Neural cell (in vitro differentiated cells): ENCODE measurements at regions not wholly inside any gene's neighbourhood (a gene's known extent, or its start where the extent isn't known, plus 50 kb on each side); places are given as distances from the start of the nearest gene placed in this dataset.

Experiments used
- H2AFZ ChIP-seq: fragments of 200-600, 300-800 bp; sonication (generic), shearing (Covaris generic); 2 replicates; pipeline ENCODE4 v1.6.0; 2014; ENCODE audit warnings: low read depth, mild to moderate bottlenecking, antibody characterized with exemption, low read length, moderate library complexity
- H3F3A ChIP-seq: fragments of 200-600 bp; shearing (Covaris generic); 2 replicates; pipeline ENCODE4 v1.6.1; 2016; ENCODE audit warnings: mild to moderate bottlenecking, moderate library complexity, mixed read lengths, antibody characterized with exemption, low read length; ENCODE audit not compliant: insufficient read depth, poor library complexity, severe bottlenecking
- H3K27ac ChIP-seq: fragments of 200-600, 300-800 bp; sonication (generic), shearing (Covaris generic); 2 replicates; pipeline ENCODE4 v1.5.1; 2014; ENCODE audit warnings: mild to moderate bottlenecking, low read length, moderate library complexity
- H3K27me3 ChIP-seq: fragments of 300-800, 200-600 bp; sonication (generic), shearing (Covaris generic); 2 replicates; pipeline ENCODE4 v1.6.0; 2014; ENCODE audit warnings: mild to moderate bottlenecking, low read depth, low read length, moderate library complexity; ENCODE audit not compliant: insufficient read depth
- H3K36me3 ChIP-seq: fragments of 300-800, 200-600 bp; sonication (generic), shearing (Covaris generic); 2 replicates; pipeline ENCODE4 v1.5.1; 2014; ENCODE audit warnings: mild to moderate bottlenecking, antibody characterized with exemption, low read length, moderate library complexity; ENCODE audit not compliant: insufficient read depth
- H3K4me2 ChIP-seq: fragments of 300-800, 200-600 bp; sonication (generic), shearing (Covaris generic); 2 replicates; pipeline ENCODE4 v1.6.0; 2014; ENCODE audit warnings: mild to moderate bottlenecking, low read length
- H3K4me3 ChIP-seq: fragments of 300-800, 200-600 bp; sonication (generic), shearing (Covaris generic); 2 replicates; pipeline ENCODE4 v1.5.1; 2014; ENCODE audit warnings: mild to moderate bottlenecking, low read length, moderate library complexity
- H3K79me2 ChIP-seq: fragments of 200-600 bp; shearing (Covaris generic); replicated peaks from 2 replicates; pipeline ENCODE4 v1.6.0; 2014; ENCODE audit warnings: mild to moderate bottlenecking, low read length, moderate library complexity; ENCODE audit not compliant: insufficient read depth
- H3K9ac ChIP-seq: fragments of 300-800, 200-600 bp; sonication (generic), shearing (Covaris generic); 2 replicates; pipeline ENCODE4 v1.6.1; 2016; ENCODE audit warnings: mild to moderate bottlenecking, low read length, mixed read lengths
- H3K9me2 ChIP-seq: fragments of 200-600 bp; shearing (Covaris generic); 2 replicates; pipeline ENCODE4 v1.6.1; 2016; ENCODE audit warnings: mild to moderate bottlenecking, low read length, mixed read lengths; ENCODE audit not compliant: insufficient read depth
- H3K9me3 ChIP-seq: fragments of 200-600, 300-800 bp; sonication (generic), shearing (Covaris generic); 2 replicates; pipeline ENCODE4 v1.6.1; 2016; ENCODE audit warnings: mild to moderate bottlenecking, mixed run types, low read length, moderate library complexity, mixed read lengths
- H4K20me1 ChIP-seq: fragments of 200-600 bp; shearing (Covaris generic); 2 replicates; pipeline ENCODE4 v1.6.1; 2016; ENCODE audit warnings: mild to moderate bottlenecking, mixed run types; ENCODE audit not compliant: insufficient read depth
- EP300 ChIP-seq: fragments of 450-650 bp; conservative IDR thresholded peaks from 2 replicates; pipeline ENCODE4 v1.6.1; 2014; ENCODE audit warnings: antibody characterized with exemption, mild to moderate bottlenecking, moderate library complexity; ENCODE audit not compliant: poor library complexity, severe bottlenecking
- EZH2 ChIP-seq: fragments of 200-600, 300-800 bp; shearing (Covaris generic), sonication (generic); IDR thresholded peaks from 2 replicates; pipeline ENCODE4 v1.6.1; 2014; ENCODE audit warnings: antibody characterized with exemption, low read length, borderline replicate concordance, mild to moderate bottlenecking; ENCODE audit not compliant: insufficient read depth, poor library complexity, severe bottlenecking
- MXI1 ChIP-seq: fragments of 450-650 bp; conservative IDR thresholded peaks from 2 replicates; pipeline ENCODE4 v1.6.1; 2014; ENCODE audit warnings: antibody characterized with exemption, mild to moderate bottlenecking; ENCODE audit not compliant: poor library complexity, severe bottlenecking
- POLR2AphosphoS5 ChIP-seq: IDR thresholded peaks from 2 replicates; pipeline ENCODE4 v1.6.1; 2012
- RAD21 ChIP-seq: fragments of 450-650 bp; conservative IDR thresholded peaks from 2 replicates; pipeline ENCODE4 v1.6.1; 2014; ENCODE audit warnings: antibody characterized with exemption, mild to moderate bottlenecking, moderate library complexity
- SMC3 ChIP-seq: fragments of 450-650 bp; conservative IDR thresholded peaks from 2 replicates; pipeline ENCODE4 v1.6.1; 2014; ENCODE audit warnings: antibody characterized with exemption, mild to moderate bottlenecking, moderate library complexity; ENCODE audit not compliant: poor library complexity
- TAF1 ChIP-seq: IDR thresholded peaks from 2 replicates; pipeline ENCODE4 v1.6.1; 2012; ENCODE audit warnings: low read depth
- TF ChIP-seq, protein P1 (sequence below): fragments of 450-650 bp; IDR thresholded peaks from 2 replicates; pipeline ENCODE4 v1.5.1; 2014; ENCODE audit warnings: antibody characterized with exemption, mild to moderate bottlenecking, moderate library complexity; ENCODE audit not compliant: poor library complexity, severe bottlenecking
- TF ChIP-seq, protein P2 (sequence below): IDR thresholded peaks from 2 replicates; pipeline ENCODE4 v1.6.1; 2012; ENCODE audit warnings: borderline replicate concordance

DNA sequence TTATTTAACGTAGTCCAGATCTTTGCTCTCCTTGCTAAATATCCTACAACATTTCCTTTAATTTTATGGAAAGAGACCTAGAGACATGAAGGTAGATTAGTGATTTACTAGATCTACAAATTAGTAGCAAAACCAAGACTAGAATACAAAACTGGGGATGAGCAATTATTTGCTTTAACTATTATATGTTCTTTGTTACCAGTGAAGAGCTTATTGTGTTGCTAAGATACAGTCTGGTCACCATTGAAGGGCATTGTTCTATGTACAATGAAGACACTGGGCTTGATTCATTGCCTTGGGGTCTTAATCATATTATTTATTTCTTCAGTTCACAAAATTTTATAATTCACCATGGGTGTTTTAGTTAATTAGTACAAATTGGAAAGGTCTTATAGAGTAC, 88.3 kb downstream of the S1PR1 start:
- no peaks in the 10 kb centered on the region for H3K9me2 ChIP-seq
- H3K4me3 ChIP-seq: no peak overlapping the region
- no peak overlapping the region for H3K27ac ChIP-seq
- no peak overlapping the region for H3K9ac ChIP-seq
- H3K36me3 ChIP-seq: no peaks in the 10 kb centered on the region
- H3K79me2 ChIP-seq: no peaks in the 10 kb centered on the region
- no peak overlapping the region for H2AFZ ChIP-seq
- no peaks in the 10 kb centered on the region for H3F3A ChIP-seq
- H3K4me2 ChIP-seq: no peak overlapping the region
- H3K27me3 ChIP-seq: no peaks in the 10 kb centered on the region
- TF ChIP-seq EZH2: no peak
- no peak for TF ChIP-seq POLR2AphosphoS5
- TF ChIP-seq EP300: no peak
- TF ChIP-seq RAD21: no peak
- TF ChIP-seq, protein P1, sequence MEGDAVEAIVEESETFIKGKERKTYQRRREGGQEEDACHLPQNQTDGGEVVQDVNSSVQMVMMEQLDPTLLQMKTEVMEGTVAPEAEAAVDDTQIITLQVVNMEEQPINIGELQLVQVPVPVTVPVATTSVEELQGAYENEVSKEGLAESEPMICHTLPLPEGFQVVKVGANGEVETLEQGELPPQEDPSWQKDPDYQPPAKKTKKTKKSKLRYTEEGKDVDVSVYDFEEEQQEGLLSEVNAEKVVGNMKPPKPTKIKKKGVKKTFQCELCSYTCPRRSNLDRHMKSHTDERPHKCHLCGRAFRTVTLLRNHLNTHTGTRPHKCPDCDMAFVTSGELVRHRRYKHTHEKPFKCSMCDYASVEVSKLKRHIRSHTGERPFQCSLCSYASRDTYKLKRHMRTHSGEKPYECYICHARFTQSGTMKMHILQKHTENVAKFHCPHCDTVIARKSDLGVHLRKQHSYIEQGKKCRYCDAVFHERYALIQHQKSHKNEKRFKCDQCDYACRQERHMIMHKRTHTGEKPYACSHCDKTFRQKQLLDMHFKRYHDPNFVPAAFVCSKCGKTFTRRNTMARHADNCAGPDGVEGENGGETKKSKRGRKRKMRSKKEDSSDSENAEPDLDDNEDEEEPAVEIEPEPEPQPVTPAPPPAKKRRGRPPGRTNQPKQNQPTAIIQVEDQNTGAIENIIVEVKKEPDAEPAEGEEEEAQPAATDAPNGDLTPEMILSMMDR: no peak
- TF ChIP-seq TAF1: no peak
- no peak for TF ChIP-seq SMC3
- TF ChIP-seq, protein P2, sequence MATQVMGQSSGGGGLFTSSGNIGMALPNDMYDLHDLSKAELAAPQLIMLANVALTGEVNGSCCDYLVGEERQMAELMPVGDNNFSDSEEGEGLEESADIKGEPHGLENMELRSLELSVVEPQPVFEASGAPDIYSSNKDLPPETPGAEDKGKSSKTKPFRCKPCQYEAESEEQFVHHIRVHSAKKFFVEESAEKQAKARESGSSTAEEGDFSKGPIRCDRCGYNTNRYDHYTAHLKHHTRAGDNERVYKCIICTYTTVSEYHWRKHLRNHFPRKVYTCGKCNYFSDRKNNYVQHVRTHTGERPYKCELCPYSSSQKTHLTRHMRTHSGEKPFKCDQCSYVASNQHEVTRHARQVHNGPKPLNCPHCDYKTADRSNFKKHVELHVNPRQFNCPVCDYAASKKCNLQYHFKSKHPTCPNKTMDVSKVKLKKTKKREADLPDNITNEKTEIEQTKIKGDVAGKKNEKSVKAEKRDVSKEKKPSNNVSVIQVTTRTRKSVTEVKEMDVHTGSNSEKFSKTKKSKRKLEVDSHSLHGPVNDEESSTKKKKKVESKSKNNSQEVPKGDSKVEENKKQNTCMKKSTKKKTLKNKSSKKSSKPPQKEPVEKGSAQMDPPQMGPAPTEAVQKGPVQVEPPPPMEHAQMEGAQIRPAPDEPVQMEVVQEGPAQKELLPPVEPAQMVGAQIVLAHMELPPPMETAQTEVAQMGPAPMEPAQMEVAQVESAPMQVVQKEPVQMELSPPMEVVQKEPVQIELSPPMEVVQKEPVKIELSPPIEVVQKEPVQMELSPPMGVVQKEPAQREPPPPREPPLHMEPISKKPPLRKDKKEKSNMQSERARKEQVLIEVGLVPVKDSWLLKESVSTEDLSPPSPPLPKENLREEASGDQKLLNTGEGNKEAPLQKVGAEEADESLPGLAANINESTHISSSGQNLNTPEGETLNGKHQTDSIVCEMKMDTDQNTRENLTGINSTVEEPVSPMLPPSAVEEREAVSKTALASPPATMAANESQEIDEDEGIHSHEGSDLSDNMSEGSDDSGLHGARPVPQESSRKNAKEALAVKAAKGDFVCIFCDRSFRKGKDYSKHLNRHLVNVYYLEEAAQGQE: no peak
- TF ChIP-seq MXI1: no peak
- no peaks in the 10 kb centered on the region for H3K9me3 ChIP-seq
- no peaks in the 10 kb centered on the region for H4K20me1 ChIP-seq

DNA sequence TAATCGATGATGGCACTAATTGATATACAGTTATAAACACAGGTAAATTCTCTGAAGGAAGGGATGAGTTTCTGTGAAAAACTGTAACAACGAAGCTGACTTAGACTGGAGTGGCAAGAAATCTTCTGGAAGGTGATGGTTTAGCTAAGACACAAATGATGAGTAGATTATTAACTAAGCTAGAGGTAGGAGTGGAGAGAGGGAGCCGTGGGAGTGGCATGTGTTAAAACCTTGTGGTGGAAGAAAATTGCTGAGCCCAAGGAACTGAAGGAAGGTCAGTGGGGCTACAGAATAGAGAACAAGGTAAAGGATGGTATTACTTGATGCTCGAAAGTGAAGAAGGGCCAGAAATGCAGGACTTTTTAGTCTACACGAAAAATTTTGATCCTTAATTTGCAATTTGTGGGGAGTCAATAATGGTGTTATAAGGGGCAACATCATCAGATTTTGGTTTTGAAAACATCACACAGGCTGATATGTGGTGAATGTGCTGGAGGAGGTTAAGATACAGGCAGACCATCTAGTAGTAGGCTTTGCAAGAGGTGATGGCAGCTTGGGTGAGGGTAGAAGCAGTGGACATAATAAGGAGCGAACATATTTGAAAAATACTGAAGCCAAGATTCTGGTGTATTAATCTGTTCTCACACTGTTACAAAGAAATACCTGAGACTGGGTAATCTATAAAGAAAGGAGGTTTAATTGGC, 93.8 kb downstream of the S1PR1 start:
- Histone ChIP-seq H3K9me2 (no peaks in the 10 kb centered on the region), H3K9me3 (no peaks in the 10 kb centered on the region), H3K4me3 (no peak overlapping the region), H3K27me3 (no peaks in the 10 kb centered on the region), H2AFZ (no peak overlapping the region), H3K79me2 (no peaks in the 10 kb centered on the region), H3F3A (no peaks in the 10 kb centered on the region), H3K4me2 (no peak overlapping the region), H3K27ac (no peak overlapping the region), H3K36me3 (no peaks in the 10 kb centered on the region), H3K9ac (no peak overlapping the region), H4K20me1 (no peaks in the 10 kb centered on the region)
- TF ChIP-seq, protein P2: no peak
